ENCODE measurements at regions not wholly inside any gene's neighbourhood (a gene's known extent, or its start where the extent isn't known, plus 50 kb on each side); places are given as distances from the start of the nearest gene placed in this dataset.

DNA sequence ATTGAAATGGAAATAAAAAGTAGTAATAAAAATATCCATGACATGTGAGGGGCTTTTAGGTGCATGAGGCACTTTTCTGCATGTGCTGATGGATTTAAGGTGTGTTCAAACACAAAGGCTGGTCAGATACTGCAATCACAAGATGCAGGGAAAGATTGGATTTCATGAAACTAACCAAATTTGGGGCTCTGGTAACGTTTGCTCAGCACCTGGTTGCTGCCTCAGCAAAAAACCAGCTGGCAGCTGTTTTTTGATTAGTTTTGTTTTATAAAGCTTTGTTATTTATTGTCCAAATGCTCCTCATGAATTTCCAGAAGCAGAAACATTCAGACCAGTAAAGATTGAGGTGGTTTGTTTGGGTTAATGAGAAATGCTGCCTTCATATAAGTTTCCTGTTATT, 195.7 kb upstream of the NRG3 start:
- no TSS peak for BruUV-seq (replicated peaks)
- no peaks in the 10 kb centered on the region for H3K79me2 ChIP-seq (ENCODE audit: insufficient read depth, low read length)
- H3K9ac ChIP-seq (ENCODE audit: insufficient read depth, low read depth, low read length) = no peak overlapping the region
- no peak overlapping the region for H2AFZ ChIP-seq (ENCODE audit: low read length)
- POLR2A ChIA-PET = no interaction called here
- no peaks in the 10 kb centered on the region for H3K27me3 ChIP-seq (ENCODE audit: control insufficient read depth in 1 of 2, insufficient read depth in 2 of 2, low read length in 2 of 2)
- no peak overlapping the region for H3K4me2 ChIP-seq (ENCODE audit: low read depth, low read length)
- no peak for DNase-seq (ENCODE audit: low spot score)
- no peak for TF ChIP-seq ZNF788 (CRISPR knock-in tag; IDR thresholded peaks at IDR 0.05; ENCODE audit: borderline replicate concordance)
- TF ChIP-seq MAFK (conservative IDR thresholded peaks at IDR 0.05 in 1 of 2, IDR thresholded peaks at IDR 0.05 in 1 of 2; ENCODE audit: low read length in 2 of 2) = peak; percentile 9 to 67; a peak in 2 of 4 replicates
- 0 out of 2 replicates have a peak, but pooled peaks have one; percentile 22 for TF ChIP-seq MAFF (IDR thresholded peaks at IDR 0.05; ENCODE audit: low read depth, low read length)
- intact Hi-C loops (cut with micrococcal nuclease; ENCODE audit: unreplicated experiment) (no loop called here), in situ Hi-C loops (cut with HindIII; ENCODE audit: extremely low pct_ligation_motif_present, low pct_unique_long_range_greater_than_20kb) (no loop called here)
- no peaks in the 10 kb centered on the region for H3K4me1 ChIP-seq (ENCODE audit: insufficient read depth, low read length)
- no peaks in the 10 kb centered on the region for H3K36me3 ChIP-seq (replicated peaks in 1 of 2; ENCODE audit: control insufficient read depth in 1 of 2, insufficient read depth in 2 of 2, low read length in 2 of 2)
- no peaks in the 10 kb centered on the region for H4K20me1 ChIP-seq (ENCODE audit: insufficient read depth, low read length)
- peaks cover 93% of the 10 kb centered on the region for H3K9me3 ChIP-seq (ENCODE audit: low read length)
- no peak overlapping the region for H3K4me3 ChIP-seq (replicated peaks in 1 of 3; ENCODE audit: insufficient read depth in 1 of 3, low read depth in 2 of 3, low read length in 3 of 3)
- ATAC-seq = no peak
- CTCF ChIA-PET (ENCODE audit: low intra/inter-chr PET ratio, low total read pairs) = no interaction called here
- WGBS (ENCODE audit: low lambda C conversion rate) = 0% methylated on average over 1 of the region's 1 CpG
- H3K27ac ChIP-seq (ENCODE audit: extremely low read length, insufficient read depth, low read length) = no peak overlapping the region
- no peak for FAIRE-seq

DNA sequence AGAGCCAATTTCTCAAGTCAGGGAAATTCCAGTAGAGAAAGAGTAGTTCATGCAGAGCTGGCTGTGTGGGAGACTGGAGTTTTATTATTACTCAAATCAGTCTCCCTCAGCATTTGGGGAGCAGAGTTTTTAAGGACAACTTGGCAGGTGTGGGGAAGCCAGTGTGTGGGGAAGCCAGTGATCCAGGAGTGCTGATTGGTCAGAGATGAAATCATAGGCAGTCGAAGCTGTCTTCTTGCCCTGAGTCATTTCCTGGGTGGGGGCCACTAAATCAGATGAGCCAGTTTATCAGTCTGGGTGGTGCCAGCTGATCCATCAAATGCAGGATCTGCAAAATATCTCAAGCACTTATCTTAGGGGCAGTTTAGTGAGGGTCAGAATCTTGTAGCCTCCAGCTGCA, 194.6 kb upstream of the NRG3 start:
- H3K79me2 ChIP-seq (ENCODE audit: insufficient read depth, low read length) = no peaks in the 10 kb centered on the region
- H3K9me3 ChIP-seq (ENCODE audit: low read length) = peaks cover 95% of the 10 kb centered on the region
- H4K20me1 ChIP-seq (ENCODE audit: insufficient read depth, low read length) = no peaks in the 10 kb centered on the region
- ATAC-seq (no peak), DNase-seq (ENCODE audit: low spot score) (no peak), FAIRE-seq (no peak)
- H3K4me1 ChIP-seq (ENCODE audit: insufficient read depth, low read length) = no peaks in the 10 kb centered on the region
- ChIA-PET POLR2A (no interaction called here), CTCF (ENCODE audit: low intra/inter-chr PET ratio, low total read pairs) (no interaction called here)
- WGBS (ENCODE audit: low lambda C conversion rate) = 0% methylated on average over 1 of the region's 1 CpG
- H3K9ac ChIP-seq (ENCODE audit: insufficient read depth, low read depth, low read length) = no peak overlapping the region
- in situ Hi-C loops (cut with HindIII; ENCODE audit: extremely low pct_ligation_motif_present, low pct_unique_long_range_greater_than_20kb) (no loop called here), intact Hi-C loops (cut with micrococcal nuclease; ENCODE audit: unreplicated experiment) (no loop called here)
- no peak overlapping the region for H3K4me3 ChIP-seq (replicated peaks in 1 of 3; ENCODE audit: insufficient read depth in 1 of 3, low read depth in 2 of 3, low read length in 3 of 3)
- BruUV-seq (replicated peaks) = no TSS peak
- TF ChIP-seq WIZ (CRISPR knock-in tag; IDR thresholded peaks at IDR 0.05) (no peak), ZBTB21 (CRISPR knock-in tag; IDR thresholded peaks at IDR 0.05) (no peak), ZNF777 (CRISPR knock-in tag; IDR thresholded peaks at IDR 0.05) (no peak), FOXA1 (IDR thresholded peaks at IDR 0.05) (no peak), FOXA1 (CRISPR knock-in tag; IDR thresholded peaks at IDR 0.05) (no peak), EHMT2 (IDR thresholded peaks at IDR 0.05; ENCODE audit: borderline replicate concordance, low read depth, low read length) (no peak), ZNF3 (CRISPR knock-in tag; IDR thresholded peaks at IDR 0.05) (no peak), ZNF564 (CRISPR knock-in tag; IDR thresholded peaks at IDR 0.05) (no peak), NFYC (CRISPR knock-in tag; IDR thresholded peaks at IDR 0.05) (no peak), SMAD1 (CRISPR knock-in tag; IDR thresholded peaks at IDR 0.05; ENCODE audit: borderline replicate concordance, low read depth) (no peak), ZSCAN25 (CRISPR knock-in tag; IDR thresholded peaks at IDR 0.05) (no peak), RELA (CRISPR knock-in tag; IDR thresholded peaks at IDR 0.05) (no peak)
- H3K27me3 ChIP-seq (ENCODE audit: control insufficient read depth in 1 of 2, insufficient read depth in 2 of 2, low read length in 2 of 2) = no peaks in the 10 kb centered on the region
- no peak overlapping the region for H2AFZ ChIP-seq (ENCODE audit: low read length)
- H3K4me2 ChIP-seq (ENCODE audit: low read depth, low read length) = no peak overlapping the region
- no peaks in the 10 kb centered on the region for H3K36me3 ChIP-seq (replicated peaks in 1 of 2; ENCODE audit: control insufficient read depth in 1 of 2, insufficient read depth in 2 of 2, low read length in 2 of 2)
- no peak overlapping the region for H3K27ac ChIP-seq (ENCODE audit: extremely low read length, insufficient read depth, low read length)

Measured in HepG2 (cell line).